ENCODE measurements at regions not wholly inside any gene's neighbourhood (a gene's known extent, or its start where the extent isn't known, plus 50 kb on each side); places are given as distances from the start of the nearest gene placed in this dataset.

DNA sequence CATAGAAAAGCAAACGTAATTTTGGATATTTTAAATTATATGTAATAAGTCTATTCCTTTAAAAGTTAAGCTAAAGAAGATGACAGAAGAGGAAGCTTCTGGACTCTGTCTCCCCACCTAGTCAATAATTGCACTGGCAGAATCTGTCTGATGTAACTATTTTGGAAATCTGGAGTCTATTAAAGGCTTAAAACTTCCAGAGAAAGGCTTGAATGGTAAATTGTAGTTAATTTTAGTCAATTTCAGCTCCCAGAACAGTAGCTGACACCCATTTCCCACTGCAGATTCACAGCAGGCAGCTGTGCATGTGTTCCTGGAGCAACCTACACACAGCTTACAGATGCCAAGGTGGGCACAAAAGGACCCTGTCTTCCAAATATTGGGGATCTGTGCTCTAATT is 304.1 kb downstream of the PCDH20 start:
- no peak overlapping the region for H3K4me3 ChIP-seq
- intact Hi-C loops (cut with DNase I): no loop called here
- TF ChIP-seq POLR2A (IDR thresholded peaks at IDR 0.05): no peak
- TF ChIP-seq, protein P1, sequence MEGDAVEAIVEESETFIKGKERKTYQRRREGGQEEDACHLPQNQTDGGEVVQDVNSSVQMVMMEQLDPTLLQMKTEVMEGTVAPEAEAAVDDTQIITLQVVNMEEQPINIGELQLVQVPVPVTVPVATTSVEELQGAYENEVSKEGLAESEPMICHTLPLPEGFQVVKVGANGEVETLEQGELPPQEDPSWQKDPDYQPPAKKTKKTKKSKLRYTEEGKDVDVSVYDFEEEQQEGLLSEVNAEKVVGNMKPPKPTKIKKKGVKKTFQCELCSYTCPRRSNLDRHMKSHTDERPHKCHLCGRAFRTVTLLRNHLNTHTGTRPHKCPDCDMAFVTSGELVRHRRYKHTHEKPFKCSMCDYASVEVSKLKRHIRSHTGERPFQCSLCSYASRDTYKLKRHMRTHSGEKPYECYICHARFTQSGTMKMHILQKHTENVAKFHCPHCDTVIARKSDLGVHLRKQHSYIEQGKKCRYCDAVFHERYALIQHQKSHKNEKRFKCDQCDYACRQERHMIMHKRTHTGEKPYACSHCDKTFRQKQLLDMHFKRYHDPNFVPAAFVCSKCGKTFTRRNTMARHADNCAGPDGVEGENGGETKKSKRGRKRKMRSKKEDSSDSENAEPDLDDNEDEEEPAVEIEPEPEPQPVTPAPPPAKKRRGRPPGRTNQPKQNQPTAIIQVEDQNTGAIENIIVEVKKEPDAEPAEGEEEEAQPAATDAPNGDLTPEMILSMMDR (IDR thresholded peaks at IDR 0.05): no peak

DNA sequence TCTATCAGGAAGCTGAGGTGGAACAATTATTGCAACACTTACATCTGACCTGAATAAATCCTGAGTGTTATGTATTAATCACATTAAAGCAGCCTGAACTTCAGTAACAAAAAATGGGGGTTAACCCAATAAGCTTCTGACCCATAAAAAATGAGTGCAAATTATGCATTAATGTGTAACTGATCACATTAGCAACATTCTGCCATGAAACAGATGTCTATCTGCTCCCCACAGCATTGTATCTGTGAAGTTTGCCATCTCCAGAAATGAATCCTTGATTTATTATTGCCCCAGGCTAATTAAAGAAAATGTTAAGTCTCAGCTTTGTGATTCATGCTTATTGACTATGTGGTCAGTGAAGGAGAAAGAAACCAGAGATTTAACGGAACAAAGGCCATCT is 304.9 kb downstream of the PCDH20 start:
- TF ChIP-seq, protein P1 (IDR thresholded peaks at IDR 0.05): no peak
- TF ChIP-seq POLR2A (IDR thresholded peaks at IDR 0.05): no peak
- WGBS, 2 donors: 30% methylated on average over 1 of the region's 1 CpG
- no peaks in the 10 kb centered on the region for H3K27me3 ChIP-seq
- no peak overlapping the region for H3K4me3 ChIP-seq
- no peaks in the 10 kb centered on the region for H3K4me1 ChIP-seq
- no peaks in the 10 kb centered on the region for H3K36me3 ChIP-seq
- intact Hi-C loops (cut with DNase I): no loop called here
- H3K9me3 ChIP-seq: peaks cover 0 to 6% (median 0%) of the 10 kb centered on the region in 3 donors
- H3K27ac ChIP-seq: no peak overlapping the region
- no peak for DNase-seq

More for the DNA sequence above, 304.1 kb downstream of the PCDH20 start:
- no peaks in the 10 kb centered on the region for H3K4me1 ChIP-seq
- DNase-seq: no peak
- no peak overlapping the region for H3K27ac ChIP-seq
- H3K27me3 ChIP-seq: no peaks in the 10 kb centered on the region
- peaks cover 0 to 6% (median 0%) of the 10 kb centered on the region in 3 donors for H3K9me3 ChIP-seq
- 43 to 45% methylated on average over 1 of the region's 1 CpG for WGBS, 2 donors
- H3K36me3 ChIP-seq: no peaks in the 10 kb centered on the region

- 54 to 83% methylated on average over 5 of the region's 5 CpGs for WGBS, 2 donors
- Histone ChIP-seq H3K4me1 (no peaks in the 10 kb centered on the region), H3K27me3 (no peaks in the 10 kb centered on the region), H3K36me3 (no peaks in the 10 kb centered on the region), H3K27ac (no peak overlapping the region), H3K4me3 (no peak overlapping the region), H3K9me3 (peaks cover 0 to 6% (median 0%) of the 10 kb centered on the region in 3 donors)
- intact Hi-C loops (cut with DNase I): no loop called here
- DNase-seq: no peak
- TF ChIP-seq, protein P1 (IDR thresholded peaks at IDR 0.05): no peak
- no peak for TF ChIP-seq POLR2A (IDR thresholded peaks at IDR 0.05)
Measured at GRCh38 chr13:61109741-61110140, 305.9 kb downstream of the PCDH20 start.

GRCh38 chr13:61107989-61108388 is 307.7 kb downstream of the PCDH20 start:
- no peak for TF ChIP-seq POLR2A (IDR thresholded peaks at IDR 0.05)
- TF ChIP-seq, protein P1 (IDR thresholded peaks at IDR 0.05): no peak
- DNase-seq: no peak
- Histone ChIP-seq H3K4me1 (no peaks in the 10 kb centered on the region), H3K27me3 (no peaks in the 10 kb centered on the region), H3K27ac (no peak overlapping the region), H3K36me3 (no peaks in the 10 kb centered on the region), H3K4me3 (no peak overlapping the region), H3K9me3 (peaks cover 0 to under 1% (median 0%) of the 10 kb centered on the region in 3 donors)
- WGBS, 2 donors: 82 to 89% methylated on average over 2 of the region's 2 CpGs
- intact Hi-C loops (cut with DNase I): no loop called here

DNA sequence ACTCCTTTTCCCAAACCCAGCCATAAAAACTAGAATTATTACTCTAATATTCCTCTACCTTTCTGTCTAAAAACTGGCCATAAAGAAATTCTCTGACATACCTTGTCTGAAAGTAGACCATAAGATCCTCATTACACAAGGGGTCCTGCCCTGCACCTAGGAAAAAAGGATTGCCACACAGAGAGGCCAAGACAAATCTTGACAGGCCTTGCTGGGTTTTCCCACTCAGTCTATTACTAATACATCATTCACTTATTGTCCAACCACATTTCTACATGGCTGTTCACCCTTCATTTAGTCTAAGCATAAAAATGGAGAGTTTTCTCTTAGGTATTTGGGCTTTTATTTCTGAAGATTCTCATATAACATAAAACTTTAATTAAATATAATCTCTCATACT is 319.8 kb downstream of the PCDH20 start:
- H3K27ac ChIP-seq: no peak overlapping the region
- no peak overlapping the region for H3K4me3 ChIP-seq
- intact Hi-C loops (cut with DNase I): no loop called here
- no peaks in the 10 kb centered on the region for H3K9me3 ChIP-seq
- no peak for DNase-seq
- no peaks in the 10 kb centered on the region for H3K4me1 ChIP-seq
- no peaks in the 10 kb centered on the region for H3K27me3 ChIP-seq
- TF ChIP-seq, protein P1 (IDR thresholded peaks at IDR 0.05): no peak
- TF ChIP-seq POLR2A (IDR thresholded peaks at IDR 0.05): no peak
- no peaks in the 10 kb centered on the region for H3K36me3 ChIP-seq

Measured in esophagus squamous epithelium (tissue), 5 donors.